ENCODE measurements at regions not wholly inside any gene's neighbourhood (a gene's known extent, or its start where the extent isn't known, plus 50 kb on each side); places are given as distances from the start of the nearest gene placed in this dataset.

DNA sequence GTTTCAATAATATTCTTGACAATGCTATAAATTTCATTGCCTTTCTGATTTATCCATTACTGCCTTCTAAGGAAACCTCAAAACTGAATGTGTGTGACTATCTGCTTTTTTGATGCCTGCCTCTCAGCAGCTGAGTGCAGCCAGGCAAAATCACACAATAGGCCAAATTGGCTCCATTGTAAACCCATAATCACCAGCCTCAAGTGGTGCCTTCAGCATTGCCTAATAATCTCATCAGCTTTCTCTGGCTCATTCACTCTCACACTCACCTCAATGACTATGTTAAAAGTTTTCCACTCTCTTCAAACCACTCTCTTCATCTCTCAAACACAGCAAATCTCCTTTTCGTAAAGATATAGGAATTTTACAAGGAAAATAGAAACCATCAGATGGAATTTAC is 182.5 kb upstream of the COL1A2 start:
- DNase-seq (ENCODE audit: low read depth, low spot score): no peak
- intact Hi-C loops (cut with micrococcal nuclease): no loop called here

More for the DNA sequence above, 182.5 kb upstream of the COL1A2 start:
- H3K4me3 ChIP-seq (replicated peaks in 1 of 3; ENCODE audit: insufficient read depth in 1 of 3, low read depth in 1 of 3, low read length in 3 of 3): no peak overlapping the region
- no peak overlapping the region for H2AFZ ChIP-seq (ENCODE audit: low read depth, low read length)
- no TSS peak for BruUV-seq (replicated peaks)
- no peak overlapping the region for H3K27ac ChIP-seq (ENCODE audit: insufficient read depth, low read depth, low read length)
- H3K36me3 ChIP-seq (ENCODE audit: control insufficient read depth in 2 of 2, extremely low read depth in 1 of 2, insufficient read depth in 2 of 2, low read length in 2 of 2): no peaks in the 10 kb centered on the region
- no peak for TF ChIP-seq MYC (IDR thresholded peaks at IDR 0.05; ENCODE audit: low read depth, low read length)
- no peak for TF ChIP-seq POLR2A (IDR thresholded peaks at IDR 0.05; ENCODE audit: low read depth, low read length)
- TF ChIP-seq, protein P1, sequence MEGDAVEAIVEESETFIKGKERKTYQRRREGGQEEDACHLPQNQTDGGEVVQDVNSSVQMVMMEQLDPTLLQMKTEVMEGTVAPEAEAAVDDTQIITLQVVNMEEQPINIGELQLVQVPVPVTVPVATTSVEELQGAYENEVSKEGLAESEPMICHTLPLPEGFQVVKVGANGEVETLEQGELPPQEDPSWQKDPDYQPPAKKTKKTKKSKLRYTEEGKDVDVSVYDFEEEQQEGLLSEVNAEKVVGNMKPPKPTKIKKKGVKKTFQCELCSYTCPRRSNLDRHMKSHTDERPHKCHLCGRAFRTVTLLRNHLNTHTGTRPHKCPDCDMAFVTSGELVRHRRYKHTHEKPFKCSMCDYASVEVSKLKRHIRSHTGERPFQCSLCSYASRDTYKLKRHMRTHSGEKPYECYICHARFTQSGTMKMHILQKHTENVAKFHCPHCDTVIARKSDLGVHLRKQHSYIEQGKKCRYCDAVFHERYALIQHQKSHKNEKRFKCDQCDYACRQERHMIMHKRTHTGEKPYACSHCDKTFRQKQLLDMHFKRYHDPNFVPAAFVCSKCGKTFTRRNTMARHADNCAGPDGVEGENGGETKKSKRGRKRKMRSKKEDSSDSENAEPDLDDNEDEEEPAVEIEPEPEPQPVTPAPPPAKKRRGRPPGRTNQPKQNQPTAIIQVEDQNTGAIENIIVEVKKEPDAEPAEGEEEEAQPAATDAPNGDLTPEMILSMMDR (IDR thresholded peaks at IDR 0.05; ENCODE audit: extremely low read depth in 1 of 2, insufficient read depth in 1 of 2, low read depth in 1 of 2, low read length in 2 of 2): no peak
- no peak for TF ChIP-seq POLR2AphosphoS5 (IDR thresholded peaks at IDR 0.05; ENCODE audit: insufficient read depth, low read depth, low read length)
- no peak for TF ChIP-seq EZH2 (IDR thresholded peaks at IDR 0.05; ENCODE audit: borderline replicate concordance, low read depth, low read length, severe bottlenecking)
- TF ChIP-seq FOS (IDR thresholded peaks at IDR 0.05; ENCODE audit: borderline replicate concordance, insufficient read depth, low read length): no peak
- TF ChIP-seq, protein P2, sequence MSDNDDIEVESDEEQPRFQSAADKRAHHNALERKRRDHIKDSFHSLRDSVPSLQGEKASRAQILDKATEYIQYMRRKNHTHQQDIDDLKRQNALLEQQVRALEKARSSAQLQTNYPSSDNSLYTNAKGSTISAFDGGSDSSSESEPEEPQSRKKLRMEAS (IDR thresholded peaks at IDR 0.05; ENCODE audit: insufficient read depth, insufficient read length): no peak
- TF ChIP-seq GATA2 (IDR thresholded peaks at IDR 0.05; ENCODE audit: insufficient read depth, insufficient read length, low read depth, low read length): no peak
- TF ChIP-seq JUN (IDR thresholded peaks at IDR 0.05; ENCODE audit: borderline replicate concordance, insufficient read depth, insufficient read length, low read depth): no peak
- H3K4me2 ChIP-seq (ENCODE audit: insufficient read depth, low read length): no peak overlapping the region
- H3K79me2 ChIP-seq (ENCODE audit: control insufficient read depth, insufficient read depth, low read length): no peaks in the 10 kb centered on the region
- H3K9ac ChIP-seq (replicated peaks; ENCODE audit: extremely low read depth, insufficient read depth, low read length): no peak overlapping the region
- H3K4me1 ChIP-seq (ENCODE audit: control insufficient read depth, extremely low read depth, insufficient read depth, low read length): no peaks in the 10 kb centered on the region
- ChIA-PET CTCF (interaction anchor here (1.3 kb wide), 1 partner anchor 11 kb away, joined by 8 read pairs; no protein-coding TSS in a partner anchor), POLR2A (no interaction called here)
- dilution Hi-C loops (cut with MboI; ENCODE audit: extremely low pct_ligation_motif_present, low sequenced_read_pairs): no loop called here
- no peaks in the 10 kb centered on the region for H3K9me3 ChIP-seq (replicated peaks; ENCODE audit: control insufficient read depth, insufficient read depth, low read length)
- no peaks in the 10 kb centered on the region for H3K27me3 ChIP-seq (ENCODE audit: control insufficient read depth in 2 of 2, insufficient read depth in 2 of 2, low read length in 2 of 2)
- H4K20me1 ChIP-seq (replicated peaks; ENCODE audit: control insufficient read depth, extremely low read depth, insufficient read depth, low read length): no peaks in the 10 kb centered on the region
- no peaks in the 10 kb centered on the region for H3K9me1 ChIP-seq (replicated peaks; ENCODE audit: control insufficient read depth, extremely low read depth, insufficient read depth, low read length)
- FAIRE-seq: no peak
